ENCODE measurements at regions not wholly inside any gene's neighbourhood (a gene's known extent, or its start where the extent isn't known, plus 50 kb on each side); places are given as distances from the start of the nearest gene placed in this dataset.

DNA sequence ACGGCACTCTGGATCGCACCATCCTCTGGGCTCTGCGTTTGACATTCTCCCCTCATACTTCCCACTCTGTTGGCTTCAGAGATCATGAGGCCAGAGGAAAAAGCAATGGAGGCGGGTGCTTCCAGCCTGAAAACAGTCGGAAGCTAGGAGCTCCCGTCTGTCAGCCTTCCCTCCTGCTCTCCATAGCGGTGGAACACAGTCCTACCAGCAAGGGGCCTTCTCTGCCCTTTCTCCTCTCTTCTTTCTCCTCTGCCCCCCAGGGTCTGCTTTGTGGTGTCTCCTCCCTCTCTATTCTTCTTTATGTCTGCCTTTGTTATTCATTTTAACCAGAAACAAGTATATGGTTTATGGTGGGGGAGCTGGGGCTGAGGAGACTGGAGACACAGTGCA is 152.5 kb upstream of the NFIB start:
- DNase-seq: no peak

DNA sequence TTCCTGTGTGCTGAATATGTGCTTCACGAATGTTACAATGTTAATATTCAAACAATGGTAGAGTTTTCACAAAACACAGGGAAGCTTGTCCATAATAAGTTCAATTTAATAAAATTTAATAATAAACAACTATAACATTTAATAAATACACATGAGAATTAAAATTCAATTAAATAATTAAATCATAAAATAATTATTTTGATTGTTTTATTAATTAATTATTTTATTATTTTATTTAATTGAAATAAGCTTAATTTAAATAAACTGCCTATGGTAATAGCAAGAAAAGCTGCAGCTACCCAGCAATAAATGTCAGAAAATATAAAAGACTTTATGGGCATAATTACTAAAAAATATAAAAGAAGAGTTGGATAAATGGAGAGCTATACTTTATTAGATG is 149.0 kb upstream of the NFIB start:
- DNase-seq: no peak

DNA sequence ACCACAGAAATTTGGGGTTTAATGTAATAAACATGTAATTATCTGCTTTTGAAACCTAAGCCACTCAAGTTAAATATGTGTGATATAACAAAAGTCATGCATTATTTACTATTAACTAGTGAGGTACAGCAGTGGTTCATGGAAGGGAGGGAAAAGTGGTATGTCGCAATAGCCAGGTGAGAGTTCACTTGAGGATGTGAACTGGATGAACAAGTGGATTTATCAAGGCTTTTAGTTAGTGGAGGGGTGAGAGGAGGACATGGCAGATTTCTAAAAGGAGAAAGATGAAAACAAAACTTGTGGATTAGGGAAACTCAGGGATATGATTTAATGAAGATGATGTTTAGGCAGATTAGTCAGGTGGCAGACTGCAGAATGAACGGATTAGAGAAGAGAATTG is 141.3 kb upstream of the NFIB start:
- no peak for DNase-seq

- DNase-seq: peak; percentile 92
Measured at GRCh38 chr9:14453286-14453685, 139.3 kb upstream of the NFIB start.

- DNase-seq: peak; percentile 92
Measured at GRCh38 chr9:14452539-14452938, 138.6 kb upstream of the NFIB start.

GRCh38 chr9:14451949-14452348 is 138.0 kb upstream of the NFIB start:
- DNase-seq: no peak

DNA sequence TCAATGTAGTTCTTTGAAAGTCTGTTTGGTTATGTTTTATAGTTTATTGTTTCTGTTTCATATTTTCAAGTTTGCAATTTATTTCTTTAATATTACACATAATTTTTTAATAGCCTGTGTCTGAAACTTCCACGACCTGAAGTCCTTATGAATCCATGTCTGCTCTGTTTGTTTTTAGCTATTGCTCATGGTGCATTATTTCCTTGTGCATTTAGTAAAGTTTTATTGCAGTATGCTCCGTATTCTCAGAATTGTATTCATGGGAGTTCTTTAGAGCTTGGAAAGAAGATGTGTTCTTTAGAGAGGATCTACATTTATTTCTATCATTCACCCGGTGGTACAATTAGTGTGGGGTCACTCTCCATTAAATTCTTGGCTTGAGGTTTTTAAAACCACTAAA is 133.2 kb upstream of the NFIB start:
- no peak for DNase-seq

- no peak for DNase-seq
Measured at GRCh38 chr9:14445946-14446345, 132.0 kb upstream of the NFIB start.

GRCh38 chr9:14442956-14443355 is 129.0 kb upstream of the NFIB start:
- DNase-seq: no peak

GRCh38 chr9:14441976-14442651 is 128.2 kb upstream of the NFIB start:
- DNase-seq: no peak

- no peak for DNase-seq
Measured at GRCh38 chr9:14441115-14441514, 127.2 kb upstream of the NFIB start.

- no peak for DNase-seq
Measured at GRCh38 chr9:14440062-14440461, 126.1 kb upstream of the NFIB start.

DNA sequence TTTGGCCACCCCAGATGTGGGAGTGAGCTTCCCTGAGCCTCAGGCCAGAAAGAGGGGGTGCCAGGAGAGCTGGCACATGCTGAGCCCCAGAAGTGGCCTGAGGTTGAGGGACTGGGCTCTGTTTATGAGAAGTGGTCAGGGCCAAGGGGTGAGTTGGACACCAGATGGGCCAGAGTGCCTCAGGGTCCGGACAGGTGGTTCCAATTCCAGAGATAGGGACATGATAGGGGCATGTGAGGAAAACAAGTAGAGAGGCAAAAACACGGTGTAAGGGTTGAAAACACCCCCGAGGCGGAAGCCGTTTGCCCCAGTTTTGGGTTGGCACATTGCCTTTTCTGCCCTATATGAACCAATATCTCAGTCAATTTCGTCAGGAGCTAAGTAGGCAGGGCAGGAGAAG is 125.6 kb upstream of the NFIB start:
- DNase-seq: no peak

DNA sequence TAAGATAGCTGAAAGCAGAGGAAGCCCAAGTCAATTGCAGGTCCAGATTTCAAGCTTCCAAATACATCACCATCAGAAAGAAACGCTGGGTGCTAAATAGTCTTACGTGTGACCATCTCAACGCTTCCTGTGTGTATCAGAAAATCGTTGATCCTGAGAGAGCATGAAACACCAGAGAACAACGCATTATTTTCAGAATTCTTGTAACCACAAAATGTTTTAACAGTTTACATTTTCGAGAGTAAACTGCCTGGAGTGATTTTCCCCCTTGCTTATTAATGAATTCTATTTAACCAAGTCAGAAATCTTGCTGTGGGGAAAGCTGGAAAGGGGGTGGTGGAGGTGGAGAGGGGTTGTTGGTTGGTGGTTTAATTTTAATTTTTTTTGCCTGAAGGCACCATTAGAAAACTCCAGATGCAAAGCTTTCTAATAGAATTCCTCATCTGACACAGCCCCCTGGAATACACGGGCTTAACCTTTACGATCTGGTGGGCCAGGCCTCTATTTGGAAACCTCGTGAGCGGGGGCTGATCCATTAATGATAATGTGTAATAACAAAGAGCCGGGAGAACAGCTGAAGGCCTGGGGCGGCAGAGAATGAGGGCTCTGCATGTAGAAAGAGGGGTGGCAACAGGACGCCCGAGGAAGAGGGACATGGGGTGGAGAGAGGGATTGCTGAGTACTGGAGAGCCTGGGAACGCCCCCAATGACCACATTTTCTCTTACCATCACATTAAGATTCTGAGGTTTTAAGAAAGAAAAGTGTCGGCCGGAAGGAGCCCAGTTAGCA is 124.5 kb upstream of the NFIB start:
- no peak for DNase-seq

DNA sequence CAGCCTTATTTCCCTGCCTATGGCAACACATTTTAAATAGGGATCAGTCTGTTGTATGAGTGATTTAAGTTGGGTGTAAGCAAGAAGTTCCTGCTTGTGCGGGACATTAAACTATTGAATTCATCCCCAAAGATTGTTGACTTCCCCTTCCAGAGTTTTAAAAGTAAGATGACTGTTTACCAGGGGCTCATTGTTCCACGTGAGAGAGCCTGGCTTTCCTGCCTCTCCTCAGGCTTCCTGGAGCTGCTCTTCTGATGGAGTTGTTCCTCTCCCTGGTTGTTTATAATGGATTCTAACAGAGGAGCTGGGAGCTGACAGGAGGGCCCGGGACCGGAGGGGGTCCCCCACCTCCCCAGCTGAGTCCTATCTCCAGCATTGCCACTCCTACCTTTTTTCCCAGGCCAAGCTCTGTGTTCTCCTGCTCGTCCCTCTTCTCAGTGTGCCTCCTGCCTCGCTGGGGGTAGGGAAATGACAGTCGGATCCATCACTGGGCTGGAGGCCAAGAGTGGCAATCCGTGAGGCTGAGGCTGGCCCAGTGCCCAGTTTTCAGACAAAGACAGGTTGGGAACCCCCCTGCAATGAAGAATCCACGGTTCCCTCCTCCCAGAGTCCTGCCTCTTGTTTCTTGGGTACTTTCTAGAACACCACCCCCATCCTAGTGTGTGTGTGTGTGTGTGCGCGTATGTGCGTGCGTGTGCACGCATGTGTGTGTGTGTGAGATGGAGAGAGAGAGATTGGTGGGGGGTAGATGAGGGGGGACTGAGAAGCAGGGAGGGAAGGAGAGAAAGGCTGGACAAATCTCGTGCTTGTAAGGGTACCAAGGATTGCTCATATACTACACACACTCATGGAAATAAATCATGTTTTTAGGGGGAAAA is 123.7 kb upstream of the NFIB start:
- peak; percentile 84 for DNase-seq

DNA sequence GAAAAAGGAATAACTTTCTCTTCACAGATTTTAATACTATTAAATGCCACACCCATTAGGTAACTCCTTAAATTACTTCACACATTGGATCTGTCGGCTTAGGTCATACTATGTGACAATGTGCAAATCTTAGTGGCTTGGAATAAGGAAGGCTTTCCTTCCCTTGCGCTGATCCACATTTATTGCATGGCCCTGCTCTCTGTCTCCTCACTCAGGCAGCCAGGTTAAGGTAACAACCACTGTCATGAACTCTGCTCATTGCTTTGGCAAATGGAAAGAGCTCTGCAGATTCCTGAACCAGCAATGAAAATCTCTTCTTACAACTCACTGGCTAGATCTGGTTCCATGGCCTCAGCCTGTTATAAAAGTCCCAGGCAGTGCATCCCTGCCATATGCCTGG is 121.9 kb upstream of the NFIB start:
- DNase-seq: no peak

GRCh38 chr9:14434971-14435718 is 121.2 kb upstream of the NFIB start:
- DNase-seq: no peak

- no peak for DNase-seq
Measured at GRCh38 chr9:14434158-14434504, 120.2 kb upstream of the NFIB start.

DNA sequence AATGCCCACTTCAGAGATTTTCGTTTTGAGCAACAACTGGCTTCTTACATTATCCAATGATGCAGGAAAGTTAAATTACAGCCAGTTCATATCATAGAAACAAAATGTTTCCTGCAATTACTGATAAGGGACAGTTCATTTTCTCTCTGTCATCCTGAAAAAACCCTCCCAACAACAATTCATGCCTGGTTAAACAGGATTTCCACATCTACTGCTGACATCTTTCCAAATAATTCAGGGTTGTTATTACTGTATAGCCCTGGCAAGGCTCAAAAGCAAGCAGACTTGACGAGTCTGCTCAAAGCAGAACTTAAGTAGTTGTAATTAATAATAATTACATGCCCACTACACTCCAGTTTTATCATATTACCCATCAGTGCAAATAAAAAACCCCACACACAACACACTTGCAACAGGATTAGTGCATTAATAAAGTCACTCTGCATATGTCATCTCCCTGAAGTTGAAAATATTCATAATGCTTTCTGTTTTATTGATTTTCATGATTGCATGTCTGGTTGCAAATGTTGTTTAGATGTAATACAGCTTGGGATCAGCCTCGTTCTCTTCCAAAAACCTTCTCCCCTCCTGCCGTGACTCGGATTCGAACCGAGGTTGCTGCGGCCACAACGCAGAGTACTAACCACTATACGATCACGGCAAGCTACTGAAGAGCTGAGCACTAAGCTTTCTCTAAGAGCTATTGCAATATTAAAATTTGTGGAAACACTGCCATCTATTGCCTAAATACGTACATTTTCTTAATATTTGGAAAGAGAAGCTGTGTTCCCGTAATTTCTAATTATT is 119.6 kb upstream of the NFIB start:
- DNase-seq: peak; percentile 60

GRCh38 chr9:14432666-14433350 is 118.9 kb upstream of the NFIB start:
- no peak for DNase-seq

- peak; percentile 74 for DNase-seq
Measured at GRCh38 chr9:14428781-14429230, 114.9 kb upstream of the NFIB start.

Measured in NCI-H2081 treated with DMSO at 0.1 percent for 48 hours (cell line).